HCT116 (cell line): ENCODE measurements at regions not wholly inside any gene's neighbourhood (a gene's known extent, or its start where the extent isn't known, plus 50 kb on each side); places are given as distances from the start of the nearest gene placed in this dataset.

ENCODE experiments used
- ATF3 ChIP-seq: IDR thresholded peaks from 2 replicates; pipeline ENCODE4 v1.6.1; 2012
- CBX3 ChIP-seq: IDR thresholded peaks from 2 replicates; pipeline ENCODE4 v1.6.1; 2012; ENCODE audit warnings: low read depth
- CTCF ChIP-seq, 3 experiments: fragments of 200-600 bp in 1 of 3; sonication (generic) in 1 of 3; IDR thresholded peaks in 2 of 3; conservative IDR thresholded peaks in 1 of 3; 2 replicates each; pipeline ENCODE4 v1.5.1; 2012 to 2017; ENCODE audit warnings: low read depth in 2 of 3, low read length in 2 of 3, antibody characterized with exemption in 1 of 3, borderline replicate concordance in 1 of 3, control low read depth in 1 of 3, mild to moderate bottlenecking in 1 of 3, mixed read lengths in 1 of 3, mixed run types in 1 of 3, moderate library complexity in 1 of 3; ENCODE audit not compliant: insufficient read depth in 1 of 3
- EGR1 ChIP-seq: IDR thresholded peaks from 2 replicates; pipeline ENCODE4 v1.6.1; 2012; ENCODE audit warnings: low read depth
- ELF1 ChIP-seq: IDR thresholded peaks from 2 replicates; pipeline ENCODE4 v1.6.1; 2012; ENCODE audit warnings: low read depth, borderline replicate concordance
- EZH2 ChIP-seq: fragments of 200-600 bp; sonication (generic); IDR thresholded peaks from 2 replicates; pipeline ENCODE4 v1.6.1; 2017; ENCODE audit warnings: antibody characterized with exemption, mixed run types
- EZH2phosphoT487 ChIP-seq: fragments of 200-600 bp; IDR thresholded peaks from 2 replicates; pipeline ENCODE4 v1.6.1; 2018; ENCODE audit warnings: antibody characterized with exemption, borderline replicate concordance
- JUND ChIP-seq: IDR thresholded peaks from 2 replicates; pipeline ENCODE4 v1.6.1; 2012
- POLR2A ChIP-seq: IDR thresholded peaks from 2 replicates; pipeline ENCODE4 v1.7.0; 2011; ENCODE audit warnings: borderline replicate concordance; ENCODE audit not compliant: insufficient read depth, insufficient read length; ENCODE audit errors: extremely low read depth
- POLR2AphosphoS5 ChIP-seq: IDR thresholded peaks from 2 replicates; pipeline ENCODE4 v1.6.1; 2011; ENCODE audit warnings: mild to moderate bottlenecking, low read depth, low read length, moderate library complexity
- TCF7L2 ChIP-seq: IDR thresholded peaks from 2 replicates; pipeline ENCODE4 v1.7.0; 2011; ENCODE audit warnings: borderline replicate concordance, inconsistent platforms; ENCODE audit not compliant: insufficient read depth, insufficient read length; ENCODE audit errors: extremely low read depth
- ZNF274 ChIP-seq: fragments of 200-500 bp; sonication (Bioruptor generic); IDR thresholded peaks from 2 replicates; pipeline ENCODE4 v1.6.1; 2014; ENCODE audit warnings: mild to moderate bottlenecking, low read depth, low read length, inconsistent platforms

GRCh38 chr9:86642721-86643120 is 288.5 kb upstream of the TUT7 start:
- TF ChIP-seq CTCF (IDR thresholded peaks at IDR 0.05 in 2 of 3, conservative IDR thresholded peaks at IDR 0.05 in 1 of 3; ENCODE audit: borderline replicate concordance in 1 of 3, insufficient read depth in 1 of 3, low read depth in 2 of 3, low read length in 2 of 3) (no peak), EZH2 (no peak), ELF1 (no peak), POLR2AphosphoS5 (no peak), POLR2A (no peak), CBX3 (no peak), ATF3 (no peak), ZNF274 (no peak), EGR1 (no peak), TCF7L2 (no peak), JUND (no peak), EZH2phosphoT487 (no peak)
